Kidney (tissue), 13 donors: ENCODE measurements at regions not wholly inside any gene's neighbourhood (a gene's known extent, or its start where the extent isn't known, plus 50 kb on each side); places are given as distances from the start of the nearest gene placed in this dataset.
"Not testable (repeated sequence)": the region's sequence is repeated elsewhere in the genome, so short reads cannot be mapped to it uniquely, and the experiment has no call there.

Experiments used
- DNase-seq, 5 donors: peaks; one replicate each; pipeline ENCODE4 v3.0.0-alpha.2; 2013 to 2020
- FAIRE-seq: peaks from 2 replicates; lab custom pipeline; 2012; peaks lifted over from hg19 to GRCh38; lab: Jason Lieb, UNC
- H3K27ac ChIP-seq, 2 donors: one replicate each; pipeline ENCODE4 v1.7.0; 2013; ENCODE audit warnings: low read depth in 2 of 2, low read length in 2 of 2, inconsistent platforms in 1 of 2
- H3K27me3 ChIP-seq: one replicate; pipeline ENCODE4 v1.7.1; 2013; ENCODE audit warnings: low read length, inconsistent platforms; ENCODE audit not compliant: control insufficient read depth, insufficient read depth
- H3K36me3 ChIP-seq, 3 donors: one replicate each; pipeline versions ENCODE4 v1.7.0 to v1.7.1; 2013; ENCODE audit warnings: low read length in 3 of 3, control low read depth in 1 of 3, inconsistent platforms in 1 of 3; ENCODE audit not compliant: insufficient read depth in 3 of 3, control insufficient read depth in 2 of 3
- H3K4me1 ChIP-seq, 3 donors: one replicate each; pipeline versions ENCODE4 v1.7.0 to v1.7.1; 2013; ENCODE audit warnings: low read length in 3 of 3, inconsistent platforms in 1 of 3, low read depth in 1 of 3; ENCODE audit not compliant: control insufficient read depth in 2 of 3, insufficient read depth in 2 of 3
- H3K4me3 ChIP-seq, 3 donors: one replicate each; pipeline versions ENCODE4 v1.7.0 to v1.8.1; 2013; ENCODE audit warnings: low read length in 3 of 3, control low read depth in 1 of 3, inconsistent platforms in 1 of 3
- H3K9ac ChIP-seq, 3 donors: one replicate each; pipeline versions ENCODE4 v1.7.0 to v1.7.1; 2013; ENCODE audit warnings: low read length in 3 of 3, control low read depth in 1 of 3, inconsistent platforms in 1 of 3
- H3K9me3 ChIP-seq, 3 donors: one replicate each; pipeline versions ENCODE4 v1.7.0 to v1.7.1; 2013; ENCODE audit warnings: low read length in 3 of 3, control low read depth in 1 of 3, inconsistent platforms in 1 of 3; ENCODE audit not compliant: control insufficient read depth in 2 of 3, insufficient read depth in 1 of 3
- intact Hi-C: fragments of 100-400 bp; cut with DNase I; formaldehyde crosslinking; loops from one replicate; pipeline ENCODE4 v1.11.1; 2022
- TF ChIP-seq, protein P1 (sequence below): IDR thresholded peaks from 3 replicates; pipeline ENCODE4 v1.5.1; 2012; ENCODE audit warnings: mild to moderate bottlenecking, moderate library complexity, borderline replicate concordance; ENCODE audit not compliant: insufficient read depth; ENCODE audit errors: extremely low read depth
- donor health status: control.
- donor health status: control.
- donor health status: control.
- donor health status: control.
- donor health status: control.
- donor health status: DM: yes; HTN: yes; CAD: no.
- donor health status: Normal renal cell carcinoma (clear cell type).

DNA sequence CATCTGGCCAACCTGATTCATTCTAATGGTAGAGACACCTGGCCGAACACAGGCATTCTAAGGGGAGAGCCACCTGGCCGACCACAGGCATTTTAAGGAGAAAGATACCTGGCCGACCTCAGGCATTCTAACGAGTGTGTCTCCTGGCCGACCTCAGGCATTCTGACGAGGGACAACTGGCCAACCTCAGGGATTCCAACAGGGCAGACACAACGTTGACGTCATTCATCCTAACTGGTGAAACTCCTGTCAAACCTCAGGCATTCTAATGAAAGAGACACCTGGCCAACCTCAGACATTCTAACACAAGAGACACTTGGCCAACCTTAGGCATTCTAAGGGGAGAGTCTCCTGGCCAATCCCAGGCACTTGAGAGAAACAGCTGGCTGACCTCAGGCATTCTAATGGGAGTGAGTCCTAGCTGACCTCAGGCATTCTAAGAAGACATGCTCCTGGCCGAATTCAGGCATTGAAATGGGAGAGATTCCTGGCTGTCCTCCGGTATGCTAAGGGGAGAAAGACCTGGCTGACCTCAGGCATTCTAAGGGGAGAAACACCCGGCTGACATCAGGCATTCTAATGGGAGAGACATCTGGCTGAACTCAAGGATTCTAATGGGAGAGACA is 1352.5 kb downstream of the UQCRFS1 start:
- no peak for FAIRE-seq
- DNase-seq: no peak
- Histone ChIP-seq H3K9me3 (peaks cover 0 to 38% (median 2%) of the 10 kb centered on the region in 3 donors), H3K36me3 (no peaks in the 10 kb centered on the region), H3K4me1 (no peaks in the 10 kb centered on the region), H3K27ac (no peak overlapping the region), H3K4me3 (no peak overlapping the region), H3K9ac (no peak overlapping the region), H3K27me3 (no peaks in the 10 kb centered on the region)
- TF ChIP-seq, protein P1, sequence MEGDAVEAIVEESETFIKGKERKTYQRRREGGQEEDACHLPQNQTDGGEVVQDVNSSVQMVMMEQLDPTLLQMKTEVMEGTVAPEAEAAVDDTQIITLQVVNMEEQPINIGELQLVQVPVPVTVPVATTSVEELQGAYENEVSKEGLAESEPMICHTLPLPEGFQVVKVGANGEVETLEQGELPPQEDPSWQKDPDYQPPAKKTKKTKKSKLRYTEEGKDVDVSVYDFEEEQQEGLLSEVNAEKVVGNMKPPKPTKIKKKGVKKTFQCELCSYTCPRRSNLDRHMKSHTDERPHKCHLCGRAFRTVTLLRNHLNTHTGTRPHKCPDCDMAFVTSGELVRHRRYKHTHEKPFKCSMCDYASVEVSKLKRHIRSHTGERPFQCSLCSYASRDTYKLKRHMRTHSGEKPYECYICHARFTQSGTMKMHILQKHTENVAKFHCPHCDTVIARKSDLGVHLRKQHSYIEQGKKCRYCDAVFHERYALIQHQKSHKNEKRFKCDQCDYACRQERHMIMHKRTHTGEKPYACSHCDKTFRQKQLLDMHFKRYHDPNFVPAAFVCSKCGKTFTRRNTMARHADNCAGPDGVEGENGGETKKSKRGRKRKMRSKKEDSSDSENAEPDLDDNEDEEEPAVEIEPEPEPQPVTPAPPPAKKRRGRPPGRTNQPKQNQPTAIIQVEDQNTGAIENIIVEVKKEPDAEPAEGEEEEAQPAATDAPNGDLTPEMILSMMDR: no peak
- intact Hi-C loops: no loop called here

DNA sequence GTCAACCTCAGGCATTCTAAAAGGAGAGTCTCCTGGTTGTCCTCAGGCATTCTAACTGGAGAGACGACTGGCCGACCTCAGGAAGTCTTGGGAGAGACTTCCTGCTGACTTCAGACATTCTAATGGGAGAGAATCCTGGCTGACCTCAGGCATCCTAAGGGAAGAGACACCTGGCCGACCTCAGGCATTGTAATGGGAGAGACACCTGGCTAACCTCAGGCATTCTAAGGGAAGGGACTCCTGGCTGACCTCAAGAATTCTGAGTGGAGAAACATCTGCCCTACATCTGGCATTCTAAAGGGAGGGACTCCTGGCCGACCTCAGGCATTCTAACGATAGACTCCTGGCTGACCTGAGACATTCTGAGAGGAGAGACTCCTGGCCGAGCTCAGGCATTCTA is 1353.3 kb downstream of the UQCRFS1 start:
- Histone ChIP-seq H3K27ac (no peak overlapping the region), H3K27me3 (no peaks in the 10 kb centered on the region), H3K4me1 (no peaks in the 10 kb centered on the region), H3K36me3 (no peaks in the 10 kb centered on the region), H3K9ac (no peak overlapping the region), H3K4me3 (no peak overlapping the region), H3K9me3 (peaks cover 0 to 38% (median 2%) of the 10 kb centered on the region in 3 donors)
- FAIRE-seq (no peak), DNase-seq (no peak)
- TF ChIP-seq, protein P1: no peak
- intact Hi-C loops: no loop called here

DNA sequence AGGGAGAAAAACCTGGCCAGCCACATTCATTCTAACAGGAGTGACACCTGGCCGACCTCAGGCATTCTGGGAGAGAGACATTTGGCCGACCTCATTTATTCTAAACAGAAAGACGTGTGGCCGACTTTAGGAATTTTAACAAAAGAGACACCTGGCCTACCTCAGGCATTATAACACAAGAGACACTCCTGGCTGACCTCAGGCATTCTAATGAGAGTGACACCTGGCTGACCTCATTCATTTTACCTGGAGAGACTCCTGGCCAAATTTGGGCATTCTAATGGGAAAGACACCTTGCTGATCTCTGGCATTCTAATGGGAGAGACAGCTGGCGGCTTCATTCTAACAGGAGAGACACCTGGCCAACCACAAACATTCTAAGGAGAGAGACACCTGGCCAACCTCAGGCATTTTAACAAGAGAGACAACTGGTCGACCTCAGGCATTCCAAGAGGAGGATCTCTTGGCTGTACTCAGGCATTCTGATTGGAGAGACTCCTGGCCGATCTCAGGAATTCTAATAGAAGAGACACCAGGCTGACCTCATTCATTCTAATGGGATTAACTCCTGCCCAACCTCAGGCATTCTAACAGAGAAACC is 1353.9 kb downstream of the UQCRFS1 start:
- DNase-seq (no peak), FAIRE-seq (no peak)
- Histone ChIP-seq H3K36me3 (no peaks in the 10 kb centered on the region), H3K27me3 (no peaks in the 10 kb centered on the region), H3K9me3 (peaks cover 0 to 38% (median 2%) of the 10 kb centered on the region in 3 donors), H3K9ac (no peak overlapping the region), H3K4me1 (no peaks in the 10 kb centered on the region), H3K27ac (no peak overlapping the region), H3K4me3 (no peak overlapping the region)
- TF ChIP-seq, protein P1: no peak
- intact Hi-C loops: no loop called here

DNA sequence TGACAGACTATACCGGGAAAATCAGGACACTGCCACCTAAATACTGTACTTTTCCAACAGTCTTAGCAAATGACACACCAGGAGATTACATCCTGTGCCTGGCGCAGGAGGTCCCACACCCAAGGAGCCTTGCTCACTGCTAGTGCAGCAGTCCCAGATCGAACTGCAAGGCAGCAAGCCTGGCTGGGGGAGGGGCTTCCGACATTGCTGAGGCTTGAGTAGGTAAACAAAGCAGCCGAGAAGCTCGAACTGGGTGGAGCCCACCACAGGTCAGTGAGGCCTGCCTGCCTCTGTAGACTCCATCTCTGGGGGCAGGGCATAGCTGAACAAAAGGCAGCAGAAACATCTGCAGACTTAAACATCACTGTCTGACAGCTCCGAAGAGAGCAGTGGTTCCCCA is 1360.0 kb downstream of the UQCRFS1 start:
- FAIRE-seq: not testable (repeated sequence)

More for the DNA sequence above, 1360.0 kb downstream of the UQCRFS1 start:
- H3K27me3 ChIP-seq, H3K4me1 ChIP-seq, H3K4me3 ChIP-seq, intact Hi-C loops, H3K9ac ChIP-seq, H3K27ac ChIP-seq, DNase-seq, H3K36me3 ChIP-seq: not testable (repeated sequence)
- H3K9me3 ChIP-seq: peaks cover 0 to 26% (median 0%) of the 10 kb centered on the region in 3 donors
